ENCODE measurements at regions not wholly inside any gene's neighbourhood (a gene's known extent, or its start where the extent isn't known, plus 50 kb on each side); places are given as distances from the start of the nearest gene placed in this dataset.
A peak's percentile ranks its signal among the peaks of the same experiment; 100 is the strongest.

DNA sequence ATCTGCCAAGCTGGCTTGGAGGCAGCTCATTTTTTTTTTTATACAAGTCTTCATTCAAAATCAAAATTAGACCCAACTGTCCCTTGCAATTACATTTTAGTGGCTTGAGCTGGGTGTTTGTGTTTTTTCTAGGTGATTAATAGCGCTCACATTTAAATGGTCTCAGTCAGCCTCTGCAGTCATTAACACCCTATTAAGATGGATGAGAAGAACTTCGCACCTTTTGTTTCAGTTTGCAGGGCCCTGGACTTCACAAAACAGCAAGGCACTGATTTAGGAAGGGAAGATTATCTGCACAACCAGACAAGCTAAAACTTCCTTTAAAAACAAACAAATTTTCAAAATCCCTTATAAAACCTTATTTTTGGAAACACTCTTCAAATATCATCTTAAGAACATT is 374.8 kb downstream of the EFNA5 start:
- intact Hi-C loops (cut with micrococcal nuclease; ENCODE audit: unreplicated experiment), result no loop called here
- Histone ChIP-seq H3K79me2 (ENCODE audit: insufficient read depth, low read depth, low read length) (no peaks in the 10 kb centered on the region), H2AFZ (ENCODE audit: low read length) (peak overlapping the region; percentile 23; the same call in 1 of the 2 replicates), H3K4me2 (ENCODE audit: low read length) (peak overlapping the region; percentile 8; the same call in 1 of the 2 replicates), H3K9me3 (ENCODE audit: low read length) (no peaks in the 10 kb centered on the region), H3K36me3 (ENCODE audit: insufficient read depth, low read length) (no peaks in the 10 kb centered on the region; the same call in 1 of the 2 replicates), H3K4me1 (ENCODE audit: insufficient read depth, low read length, poor library complexity, severe bottlenecking) (peaks cover 35% of the 10 kb centered on the region), H3K9me2 (ENCODE audit: insufficient read depth, low read length) (no peaks in the 10 kb centered on the region), H4K20me1 (ENCODE audit: insufficient read depth, low read length) (no peaks in the 10 kb centered on the region), H3K4me3 (ENCODE audit: low read depth, low read length, poor library complexity, severe bottlenecking) (no peak overlapping the region), H3K27ac (ENCODE audit: low read depth, low read length, poor library complexity, severe bottlenecking) (no peak overlapping the region)
- no TSS peak for BruUV-seq (replicated peaks)
- ChIA-PET CTCF (ENCODE audit: unreplicated experiment) (no interaction called here), POLR2A (interaction anchor here (0.6 to 5.3 kb wide), 10 partner anchors 10 to 77 kb away, joined by 3 to 30 read pairs (median 4); no protein-coding TSS in a partner anchor)
- no peak for TF ChIP-seq EZH2phosphoT487 (IDR thresholded peaks at IDR 0.05; ENCODE audit: borderline replicate concordance, low read depth, low read length)
- TF ChIP-seq, protein P1, sequence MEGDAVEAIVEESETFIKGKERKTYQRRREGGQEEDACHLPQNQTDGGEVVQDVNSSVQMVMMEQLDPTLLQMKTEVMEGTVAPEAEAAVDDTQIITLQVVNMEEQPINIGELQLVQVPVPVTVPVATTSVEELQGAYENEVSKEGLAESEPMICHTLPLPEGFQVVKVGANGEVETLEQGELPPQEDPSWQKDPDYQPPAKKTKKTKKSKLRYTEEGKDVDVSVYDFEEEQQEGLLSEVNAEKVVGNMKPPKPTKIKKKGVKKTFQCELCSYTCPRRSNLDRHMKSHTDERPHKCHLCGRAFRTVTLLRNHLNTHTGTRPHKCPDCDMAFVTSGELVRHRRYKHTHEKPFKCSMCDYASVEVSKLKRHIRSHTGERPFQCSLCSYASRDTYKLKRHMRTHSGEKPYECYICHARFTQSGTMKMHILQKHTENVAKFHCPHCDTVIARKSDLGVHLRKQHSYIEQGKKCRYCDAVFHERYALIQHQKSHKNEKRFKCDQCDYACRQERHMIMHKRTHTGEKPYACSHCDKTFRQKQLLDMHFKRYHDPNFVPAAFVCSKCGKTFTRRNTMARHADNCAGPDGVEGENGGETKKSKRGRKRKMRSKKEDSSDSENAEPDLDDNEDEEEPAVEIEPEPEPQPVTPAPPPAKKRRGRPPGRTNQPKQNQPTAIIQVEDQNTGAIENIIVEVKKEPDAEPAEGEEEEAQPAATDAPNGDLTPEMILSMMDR (conservative IDR thresholded peaks at IDR 0.05; ENCODE audit: low read length), result no peak
- no peak for DNase-seq (ENCODE audit: low spot score)

DNA sequence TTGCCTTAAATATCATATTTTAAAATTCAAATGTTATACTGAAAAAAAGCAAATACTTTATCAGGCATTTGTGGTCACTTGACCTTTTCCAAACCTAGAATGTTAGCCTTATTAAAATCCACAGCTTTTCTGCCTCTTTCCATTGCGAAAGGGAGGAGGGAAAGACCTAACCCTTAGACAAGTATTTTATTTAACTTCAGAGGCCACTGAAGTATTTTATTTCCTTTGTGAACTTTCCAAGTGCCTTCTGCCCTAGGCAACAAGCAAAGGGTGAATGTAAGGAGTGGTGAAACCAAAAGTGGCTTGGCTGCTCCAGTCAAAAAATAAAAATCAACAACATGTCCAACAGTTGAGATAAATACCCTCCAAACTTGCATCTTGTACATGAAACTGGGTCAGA is 376.1 kb downstream of the EFNA5 start:
- Histone ChIP-seq H3K4me1 (ENCODE audit: insufficient read depth, low read length, poor library complexity, severe bottlenecking) (peaks cover 35% of the 10 kb centered on the region), H2AFZ (ENCODE audit: low read length) (peak overlapping the region; percentile 88), H3K27ac (ENCODE audit: low read depth, low read length, poor library complexity, severe bottlenecking) (peak overlapping the region; percentile 49), H3K9me3 (ENCODE audit: low read length) (no peaks in the 10 kb centered on the region), H3K4me2 (ENCODE audit: low read length) (peak overlapping the region; percentile 68), H3K36me3 (ENCODE audit: insufficient read depth, low read length) (no peaks in the 10 kb centered on the region; the same call in 1 of the 2 replicates), H3K4me3 (ENCODE audit: low read depth, low read length, poor library complexity, severe bottlenecking) (peak overlapping the region; percentile 2), H4K20me1 (ENCODE audit: insufficient read depth, low read length) (no peaks in the 10 kb centered on the region), H3K79me2 (ENCODE audit: insufficient read depth, low read depth, low read length) (no peaks in the 10 kb centered on the region), H3K9me2 (ENCODE audit: insufficient read depth, low read length) (no peaks in the 10 kb centered on the region)
- TF ChIP-seq, protein P1 (conservative IDR thresholded peaks at IDR 0.05; ENCODE audit: low read length), result no peak
- TF ChIP-seq EZH2phosphoT487 (IDR thresholded peaks at IDR 0.05; ENCODE audit: borderline replicate concordance, low read depth, low read length), result no peak
- POLR2A ChIA-PET, result interaction anchor here (0.9 kb wide), 1 partner anchor 40 kb away, joined by 3 read pairs; no protein-coding TSS in a partner anchor
- intact Hi-C loops (cut with micrococcal nuclease; ENCODE audit: unreplicated experiment), result loop anchor here (5.0 kb wide), 1 partner anchor 93 kb away; no protein-coding TSS in a partner anchor
- CTCF ChIA-PET (ENCODE audit: unreplicated experiment), result no interaction called here
- BruUV-seq (replicated peaks), result no TSS peak
- DNase-seq (ENCODE audit: low spot score), result no peak

DNA sequence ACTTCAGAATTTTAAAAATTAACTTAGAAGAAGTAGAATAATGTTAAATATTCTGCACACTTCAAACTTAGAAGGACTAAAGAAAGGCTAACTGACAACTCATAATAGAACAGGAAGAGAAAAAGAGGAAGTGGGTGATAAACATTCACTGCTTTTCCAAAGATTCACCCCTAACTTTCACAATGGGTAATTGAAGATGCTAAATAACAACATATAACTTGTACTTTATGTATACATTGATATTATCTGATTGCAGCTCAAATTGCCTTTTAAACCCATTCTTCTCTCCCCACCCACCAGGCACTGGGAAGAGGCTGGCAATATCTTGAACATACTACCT is 376.6 kb downstream of the EFNA5 start:
- peak; percentile 65 for DNase-seq (ENCODE audit: low spot score)
- intact Hi-C loops (cut with micrococcal nuclease; ENCODE audit: unreplicated experiment), result loop anchor here (5.0 kb wide), 1 partner anchor 93 kb away; no protein-coding TSS in a partner anchor
- Histone ChIP-seq H3K9me3 (ENCODE audit: low read length) (no peaks in the 10 kb centered on the region), H3K9me2 (ENCODE audit: insufficient read depth, low read length) (no peaks in the 10 kb centered on the region), H3K36me3 (ENCODE audit: insufficient read depth, low read length) (no peaks in the 10 kb centered on the region; the same call in 1 of the 2 replicates), H3K79me2 (ENCODE audit: insufficient read depth, low read depth, low read length) (no peaks in the 10 kb centered on the region), H3K4me1 (ENCODE audit: insufficient read depth, low read length, poor library complexity, severe bottlenecking) (peaks cover 38% of the 10 kb centered on the region), H2AFZ (ENCODE audit: low read length) (peak overlapping the region; percentile 88), H3K4me3 (ENCODE audit: low read depth, low read length, poor library complexity, severe bottlenecking) (peak overlapping the region; percentile 2), H4K20me1 (ENCODE audit: insufficient read depth, low read length) (no peaks in the 10 kb centered on the region), H3K27ac (ENCODE audit: low read depth, low read length, poor library complexity, severe bottlenecking) (peak overlapping the region; percentile 49), H3K4me2 (ENCODE audit: low read length) (peak overlapping the region; percentile 68)
- no TSS peak for BruUV-seq (replicated peaks)
- ChIA-PET POLR2A (interaction anchor here (0.6 to 1.2 kb wide), 5 partner anchors 15 to 212 kb away, joined by 3 to 10 read pairs (median 3); no protein-coding TSS in a partner anchor), CTCF (ENCODE audit: unreplicated experiment) (interaction anchor here (1.1 kb wide), 1 partner anchor 44 kb away, joined by 3 read pairs; no protein-coding TSS in a partner anchor)
- no peak for TF ChIP-seq EZH2phosphoT487 (IDR thresholded peaks at IDR 0.05; ENCODE audit: borderline replicate concordance, low read depth, low read length)
- TF ChIP-seq, protein P1 (conservative IDR thresholded peaks at IDR 0.05; ENCODE audit: low read length), result no peak
